Kidney epithelial cell (primary cell): ENCODE measurements at regions not wholly inside any gene's neighbourhood (a gene's known extent, or its start where the extent isn't known, plus 50 kb on each side); places are given as distances from the start of the nearest gene placed in this dataset.

Experiments used
- DNase-seq: peaks from one replicate; pipeline ENCODE4 v3.0.0-alpha.2; 2010; ENCODE audit warnings: low read depth
- H3K27me3 ChIP-seq: 2 replicates; pipeline ENCODE4 v1.6.0; 2011; ENCODE audit warnings: low read length; ENCODE audit not compliant: control insufficient read depth, insufficient read depth
- H3K36me3 ChIP-seq: 2 replicates; pipeline ENCODE4 v1.5.1; 2011; ENCODE audit warnings: low read length; ENCODE audit not compliant: control insufficient read depth, insufficient read depth
- H3K4me3 ChIP-seq: 2 replicates; pipeline ENCODE4 v1.5.1; 2011; ENCODE audit warnings: low read depth, mild to moderate bottlenecking, control low read depth, low read length
- CTCF ChIP-seq: IDR thresholded peaks from 2 replicates; pipeline ENCODE4 v1.5.1; 2011; ENCODE audit warnings: mild to moderate bottlenecking, moderate library complexity, low read length, control low read depth, inconsistent platforms; ENCODE audit not compliant: insufficient read depth, poor library complexity, severe bottlenecking

GRCh38 chr7:125654076-125654475 lies 724.5 kb upstream of the POT1 start:
- H3K27me3 ChIP-seq: no peaks in the 10 kb centered on the region
- no peaks in the 10 kb centered on the region for H3K36me3 ChIP-seq
- no peak overlapping the region for H3K4me3 ChIP-seq
- no peak for TF ChIP-seq CTCF
- DNase-seq: no peak

GRCh38 chr7:125651823-125652528 lies 722.4 kb upstream of the POT1 start:
- no peaks in the 10 kb centered on the region for H3K27me3 ChIP-seq
- no peak for TF ChIP-seq CTCF
- no peak for DNase-seq
- H3K4me3 ChIP-seq: no peak overlapping the region
- H3K36me3 ChIP-seq: no peaks in the 10 kb centered on the region

GRCh38 chr7:125648543-125648942 lies 718.9 kb upstream of the POT1 start:
- H3K36me3 ChIP-seq: no peaks in the 10 kb centered on the region
- H3K27me3 ChIP-seq: no peaks in the 10 kb centered on the region
- H3K4me3 ChIP-seq: no peak overlapping the region
- no peak for DNase-seq
- TF ChIP-seq CTCF: no peak

- Histone ChIP-seq H3K4me3 (no peak overlapping the region), H3K27me3 (no peaks in the 10 kb centered on the region), H3K36me3 (no peaks in the 10 kb centered on the region)
- DNase-seq: no peak
- no peak for TF ChIP-seq CTCF
Measured at GRCh38 chr7:125645770-125646169, 716.1 kb upstream of the POT1 start.

GRCh38 chr7:125644109-125644508 lies 714.5 kb upstream of the POT1 start:
- no peaks in the 10 kb centered on the region for H3K36me3 ChIP-seq
- DNase-seq: no peak
- TF ChIP-seq CTCF: no peak
- H3K4me3 ChIP-seq: no peak overlapping the region
- H3K27me3 ChIP-seq: no peaks in the 10 kb centered on the region

GRCh38 chr7:125643302-125643701 lies 713.7 kb upstream of the POT1 start:
- TF ChIP-seq CTCF: no peak
- no peak for DNase-seq
- H3K4me3 ChIP-seq: no peak overlapping the region
- H3K27me3 ChIP-seq: no peaks in the 10 kb centered on the region
- H3K36me3 ChIP-seq: no peaks in the 10 kb centered on the region
